ENCODE measurements at regions not wholly inside any gene's neighbourhood (a gene's known extent, or its start where the extent isn't known, plus 50 kb on each side); places are given as distances from the start of the nearest gene placed in this dataset.
A peak's percentile ranks its signal among the peaks of the same experiment; 100 is the strongest.

DNA sequence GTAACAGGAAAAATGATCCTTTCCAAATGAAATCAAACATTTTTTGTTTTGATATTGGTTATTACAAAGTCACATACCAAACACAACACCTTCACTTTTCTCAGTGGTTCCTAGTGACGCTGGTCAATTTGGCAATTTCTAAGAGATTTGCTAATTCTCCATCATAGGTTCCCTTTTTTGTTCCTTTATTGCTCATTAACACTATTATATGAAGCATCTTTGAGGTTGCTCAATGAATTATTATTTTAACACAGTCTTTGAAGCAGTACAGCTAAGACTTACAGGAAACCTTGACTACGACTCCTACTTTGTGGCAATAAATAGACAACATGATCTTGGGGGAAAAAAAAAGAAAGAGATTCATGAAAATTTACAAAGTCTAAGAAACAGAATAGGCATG is 152.2 kb upstream of the VRK2 start:
- DNase-seq, result no peak

DNA sequence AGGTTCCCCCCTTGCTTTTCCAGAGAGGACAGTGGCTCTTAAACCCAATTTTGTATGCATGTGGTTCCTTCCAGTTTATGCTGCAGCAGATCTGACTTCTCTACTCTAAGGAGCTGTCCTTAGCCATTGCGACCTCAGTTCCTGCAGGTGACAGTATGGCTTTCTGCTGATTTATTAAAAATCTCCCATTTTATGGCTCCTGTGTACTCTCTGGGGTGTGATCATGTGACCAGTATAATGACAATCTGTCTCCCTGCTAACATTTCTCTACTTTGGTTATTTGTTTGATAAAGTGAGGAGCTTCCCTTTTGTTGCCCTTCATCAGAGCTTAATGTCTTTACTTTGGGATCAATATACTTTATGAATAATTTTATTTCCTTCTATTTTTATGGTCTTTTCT is 148.7 kb upstream of the VRK2 start:
- no peak for DNase-seq

DNA sequence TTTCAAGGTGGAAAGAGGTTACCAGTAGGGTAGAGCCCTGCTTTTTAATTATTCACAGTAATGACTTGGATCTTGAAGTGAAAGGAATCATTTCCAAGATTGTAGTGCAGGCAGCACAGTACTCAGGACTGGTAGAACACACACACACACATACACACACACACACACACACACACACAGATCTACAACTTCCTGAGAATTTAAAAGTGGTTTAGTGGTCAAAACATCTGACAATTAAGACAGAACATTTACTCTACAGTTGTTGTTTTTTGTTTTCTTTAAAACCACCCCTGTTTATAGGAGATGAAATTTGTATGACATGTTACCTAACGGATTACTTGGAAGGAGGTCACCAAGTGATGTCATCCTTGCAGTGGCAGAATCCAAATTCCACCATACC is 146.7 kb upstream of the VRK2 start:
- DNase-seq, result no peak

DNA sequence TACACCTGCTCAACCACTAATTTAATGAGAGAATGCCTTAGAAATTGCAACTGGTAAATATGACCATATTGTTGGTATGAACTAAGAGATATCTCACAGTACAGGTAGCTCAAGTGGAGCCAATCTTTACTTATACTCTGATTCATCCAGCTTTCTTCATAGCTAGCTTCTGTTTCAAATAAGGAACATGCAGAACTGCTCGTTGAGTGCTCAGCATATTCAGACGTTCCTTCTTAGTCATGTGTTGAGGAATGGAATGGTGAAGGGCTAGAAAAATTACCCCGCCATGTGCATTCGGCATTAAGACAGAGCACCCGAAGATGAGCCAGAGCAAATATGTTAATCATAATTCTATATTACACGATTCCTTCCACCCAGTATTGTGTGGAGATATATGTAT is 144.0 kb upstream of the VRK2 start:
- no peak for DNase-seq

DNA sequence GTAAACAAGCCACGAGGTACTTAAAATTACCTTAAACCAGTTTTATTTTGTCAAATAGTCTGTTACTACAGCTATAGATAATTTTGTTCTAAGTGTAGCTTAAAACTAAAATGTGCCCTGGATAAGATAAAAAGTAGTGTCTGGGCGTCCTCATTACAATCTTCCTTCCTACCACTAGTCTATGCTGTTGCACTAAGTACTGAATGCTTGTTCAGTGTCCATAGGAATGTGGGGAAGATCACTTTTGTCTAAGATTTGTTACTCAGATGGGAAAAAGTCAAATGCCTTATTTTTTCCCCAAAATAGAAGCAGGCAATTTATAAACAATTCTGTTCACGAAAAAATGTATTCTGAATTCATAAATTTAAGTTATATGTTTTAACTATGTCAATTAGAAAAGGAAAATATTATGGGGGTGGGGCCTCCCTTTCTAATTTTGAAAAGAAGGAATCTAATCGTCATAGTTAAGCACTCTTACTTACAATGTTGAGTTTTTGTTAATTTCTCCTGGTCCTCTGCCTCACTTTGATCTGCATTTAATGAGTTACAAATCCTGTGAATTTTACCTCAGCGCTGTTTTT is 140.4 kb upstream of the VRK2 start:
- peak; percentile 62 for DNase-seq

DNA sequence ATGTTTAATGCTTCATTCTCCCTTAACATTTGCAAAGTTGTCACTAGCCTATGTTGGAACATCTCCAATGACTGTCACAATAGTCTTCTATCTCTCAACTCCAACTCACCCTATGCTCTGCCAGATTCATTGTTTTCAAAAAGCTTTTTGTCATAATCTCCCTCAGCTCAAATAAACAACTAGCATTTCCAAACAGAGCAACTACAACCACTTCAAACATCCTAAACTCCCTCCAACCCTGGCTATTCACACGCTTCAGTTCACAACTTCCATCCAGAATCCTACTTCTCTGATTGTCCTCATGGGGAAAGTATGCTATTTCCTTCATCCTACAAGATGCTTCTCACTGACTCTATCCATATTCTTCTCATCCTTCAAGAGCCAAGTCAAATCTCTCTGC is 139.2 kb upstream of the VRK2 start:
- no peak for DNase-seq

DNA sequence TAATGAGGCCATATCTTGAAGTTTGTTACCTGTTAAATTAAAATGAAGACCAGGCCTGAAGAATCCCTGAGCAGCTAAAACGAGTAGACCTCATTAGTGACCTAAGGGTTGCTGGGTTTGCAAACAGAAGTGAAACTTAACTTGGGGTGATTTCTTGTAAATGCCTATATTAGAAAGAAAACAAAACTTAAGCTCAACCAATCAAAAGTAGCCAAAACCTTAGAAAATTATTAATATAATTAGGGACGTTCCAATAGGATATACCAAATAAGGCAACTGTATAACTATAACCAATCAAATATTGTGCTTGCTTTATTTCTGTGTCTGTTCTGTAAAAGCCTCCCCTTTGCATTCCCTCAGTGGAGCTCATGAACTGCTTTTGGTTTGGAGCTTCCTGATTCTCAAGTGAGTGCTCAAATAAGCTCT is 137.9 kb upstream of the VRK2 start:
- DNase-seq, result no peak

DNA sequence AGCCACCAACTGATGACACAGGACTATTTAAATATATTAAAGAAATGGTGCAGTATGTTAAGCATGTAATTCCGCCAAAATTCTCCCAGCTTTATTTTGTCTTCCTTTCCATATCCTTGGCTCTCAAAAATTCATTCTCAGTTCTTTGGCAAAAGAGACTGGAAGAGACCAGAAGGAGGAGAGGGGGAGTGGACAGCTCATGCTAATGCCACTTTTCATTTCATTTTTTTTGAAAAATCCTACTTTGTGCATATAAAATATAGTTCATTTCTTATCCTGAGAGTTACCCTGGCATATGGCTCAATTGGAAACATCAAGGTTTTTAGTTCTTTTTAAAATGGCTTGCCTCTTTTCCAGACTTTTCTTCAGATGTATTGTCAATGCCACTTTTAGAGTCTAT is 128.5 kb upstream of the VRK2 start:
- DNase-seq, result no peak

DNA sequence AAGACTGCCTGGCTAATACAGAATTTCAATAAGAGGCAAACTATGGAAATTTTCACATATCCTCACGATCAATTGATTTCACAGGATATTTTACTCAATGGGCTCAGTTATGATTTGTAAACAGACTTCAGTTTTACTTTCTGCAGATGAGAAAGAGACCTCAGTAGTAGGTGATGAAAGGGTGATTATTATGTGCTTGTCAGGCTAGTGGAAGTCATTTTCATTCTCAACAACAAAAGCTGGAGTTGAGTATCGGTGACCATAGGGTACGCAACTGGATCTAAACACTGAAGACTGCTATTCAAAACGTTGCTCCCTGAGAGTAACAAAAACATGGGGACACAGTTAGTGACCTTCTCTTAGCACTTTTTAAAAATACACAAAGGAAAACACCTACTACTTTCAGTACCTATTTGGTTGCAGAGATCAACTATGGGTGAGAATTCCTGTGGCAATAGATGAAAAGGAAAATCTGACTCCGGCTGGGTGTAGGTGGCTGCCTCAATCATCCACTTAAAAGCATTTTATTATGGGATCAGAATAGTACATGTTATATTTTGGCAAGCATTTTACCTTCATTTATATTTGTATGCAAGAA is 126.2 kb upstream of the VRK2 start:
- no peak for DNase-seq

DNA sequence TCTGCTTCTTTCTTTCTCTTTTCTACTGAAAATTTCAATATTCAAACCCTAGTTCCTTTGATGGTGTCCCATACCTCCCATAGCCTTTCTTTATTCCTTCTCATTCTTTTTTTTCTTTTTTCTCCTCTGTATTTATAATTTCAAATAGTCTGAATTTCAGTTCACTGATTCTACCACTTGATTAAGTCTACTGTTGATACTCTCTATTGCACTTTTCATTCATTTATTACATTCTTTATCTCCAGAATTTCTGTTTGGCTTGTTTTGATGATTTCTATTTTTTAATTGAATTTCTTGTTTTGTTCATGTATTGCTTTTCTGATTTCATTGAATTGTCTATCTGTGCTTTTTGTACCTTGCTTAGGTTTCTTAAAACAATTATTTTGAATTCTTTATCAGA is 111.9 kb upstream of the VRK2 start:
- DNase-seq, result no peak

DNA sequence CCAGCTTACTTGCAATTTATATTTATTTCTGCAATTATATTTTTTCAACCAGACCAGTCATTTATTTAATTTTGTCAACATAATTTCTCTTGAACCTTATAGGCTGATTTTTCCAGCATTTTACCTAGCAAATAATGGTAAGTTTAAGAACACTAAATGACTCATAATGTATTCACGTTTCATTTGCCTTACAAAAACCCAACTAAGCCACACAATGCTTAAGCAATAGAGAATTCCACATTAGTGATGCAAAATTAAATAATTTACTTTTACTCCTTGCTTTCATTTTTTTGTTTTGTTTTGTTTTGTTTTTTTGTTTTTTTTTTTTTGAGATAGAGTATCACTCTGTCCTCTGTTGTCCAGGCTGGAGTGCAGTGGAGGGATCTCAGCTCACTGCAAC is 110.4 kb upstream of the VRK2 start:
- peak; percentile 26 for DNase-seq

DNA sequence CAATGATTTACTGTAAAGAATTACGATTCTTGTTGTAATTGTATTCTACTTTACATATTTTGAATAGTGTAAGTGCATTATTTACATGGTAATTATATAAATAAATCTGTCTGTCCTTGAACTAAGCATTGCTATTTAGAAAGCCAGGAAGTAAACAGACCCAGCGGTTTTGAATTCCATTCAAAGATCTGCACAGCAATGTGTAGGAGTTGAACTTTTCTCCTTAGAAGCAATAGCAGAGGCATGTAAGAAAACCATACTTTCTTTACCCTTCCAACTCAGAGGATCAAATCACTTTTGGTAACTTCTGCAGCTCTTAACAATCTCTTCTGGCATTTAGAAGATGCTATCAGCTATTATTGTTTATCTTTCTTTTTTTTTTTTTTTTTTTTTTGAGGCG is 109.2 kb upstream of the VRK2 start:
- no peak for DNase-seq

DNA sequence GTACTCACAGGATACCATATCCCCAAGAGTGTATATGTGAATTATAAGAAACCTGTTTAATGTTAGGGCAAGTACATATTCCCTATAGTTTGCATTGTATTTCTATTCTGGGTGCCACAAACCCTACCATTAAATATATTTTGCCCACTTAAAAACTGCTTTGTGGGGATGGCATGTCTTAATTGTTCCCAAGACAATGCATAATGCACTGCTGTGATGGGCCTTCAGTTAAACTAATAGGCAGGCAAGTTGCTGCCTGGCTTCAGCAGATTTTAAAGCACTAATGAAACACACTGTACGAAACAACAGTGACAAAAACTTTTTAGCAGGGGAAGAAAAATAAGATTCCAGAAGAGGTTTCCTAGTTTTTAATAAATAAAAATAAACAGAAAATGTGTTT is 104.8 kb upstream of the VRK2 start:
- DNase-seq, result no peak

DNA sequence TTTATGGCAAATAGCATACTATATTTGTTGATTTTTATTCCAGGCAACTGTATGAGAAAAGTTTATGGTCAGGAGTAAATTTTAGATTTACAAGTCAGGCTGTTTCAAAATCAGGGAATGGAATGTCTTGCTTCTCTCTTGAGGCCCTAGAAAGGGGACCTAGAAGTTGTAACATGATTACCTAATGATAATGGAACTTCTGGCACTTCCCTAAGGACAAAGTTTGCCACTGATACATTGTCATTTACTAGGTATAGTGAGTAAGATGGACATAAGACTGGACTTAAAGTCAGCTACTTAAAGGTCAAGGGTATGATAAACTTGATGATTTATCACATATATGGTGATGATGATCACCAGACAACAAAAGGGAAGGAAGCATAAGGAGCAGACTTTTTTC is 103.3 kb upstream of the VRK2 start:
- peak; percentile 59 for DNase-seq

DNA sequence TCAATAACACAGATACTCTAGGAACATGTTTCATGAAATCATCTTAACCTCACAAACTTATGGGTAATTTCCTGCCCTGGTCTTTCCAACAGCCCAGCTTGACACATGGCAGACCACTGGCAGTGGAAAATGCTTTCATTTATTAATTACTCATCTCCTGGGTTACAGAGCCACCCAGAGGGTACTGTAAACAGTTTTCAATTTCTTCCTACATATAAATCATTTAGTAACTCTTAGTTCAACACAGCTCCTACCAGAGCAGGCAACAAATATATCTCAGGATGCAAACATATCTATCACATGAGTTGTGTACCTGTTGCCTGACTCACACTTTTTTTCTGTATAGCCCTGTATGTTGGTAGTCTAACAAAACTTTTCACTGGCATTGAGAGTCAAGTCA is 99.2 kb upstream of the VRK2 start:
- DNase-seq, result no peak

DNA sequence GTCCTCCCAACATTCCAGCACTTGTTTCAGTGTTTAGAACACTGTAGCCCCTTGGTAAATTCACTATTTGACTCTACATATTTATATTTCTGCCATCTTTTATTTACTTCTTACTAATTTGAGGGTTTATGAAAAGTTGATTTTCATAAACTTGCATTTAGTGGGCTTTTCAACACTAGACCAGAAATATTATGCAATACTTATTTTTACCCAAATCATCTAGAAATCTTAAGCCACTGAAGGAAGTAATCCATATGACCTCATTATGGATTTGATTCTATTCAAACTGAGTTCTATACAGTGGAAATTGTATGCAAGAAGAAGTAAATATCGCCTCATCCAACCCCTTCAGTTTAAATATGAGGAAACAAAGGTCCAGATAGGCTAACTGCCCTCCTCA is 92.6 kb upstream of the VRK2 start:
- DNase-seq, result no peak

DNA sequence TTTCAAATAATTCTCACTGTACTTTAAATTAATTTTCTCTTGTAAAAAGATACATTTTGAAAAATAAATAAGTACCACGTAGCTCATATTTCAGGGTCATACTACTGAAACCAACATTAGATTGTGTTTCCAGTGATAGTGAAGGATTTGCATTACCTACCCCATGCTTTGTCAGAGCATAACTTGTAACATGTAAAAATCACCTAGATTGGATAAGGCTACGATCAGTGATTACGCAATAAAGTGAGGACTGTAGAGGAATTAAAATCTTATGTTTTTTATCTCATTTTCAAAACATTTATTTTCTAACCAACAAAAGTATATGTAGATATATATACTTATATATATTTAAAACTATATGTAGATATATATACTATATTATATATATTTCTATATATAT is 89.4 kb upstream of the VRK2 start:
- DNase-seq, result no peak

DNA sequence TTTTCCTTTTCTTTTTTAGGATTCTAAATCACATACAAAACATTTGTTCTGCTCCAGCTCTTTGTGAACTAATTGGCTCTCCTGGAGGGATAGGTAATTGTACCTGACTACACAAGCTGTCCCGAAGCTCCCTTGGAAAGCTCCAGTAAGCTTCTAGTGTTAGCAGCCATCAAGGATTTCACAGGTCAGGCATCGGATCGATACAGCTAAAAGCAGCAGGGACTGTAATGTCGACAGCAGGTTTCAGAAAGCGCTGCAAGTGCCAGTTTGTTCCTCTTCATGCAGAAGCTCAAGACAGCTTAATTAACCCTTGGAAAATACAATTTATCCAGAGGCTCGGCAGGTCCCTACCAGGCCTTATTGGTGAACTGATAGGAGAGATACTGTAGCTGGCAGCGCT is 87.2 kb upstream of the VRK2 start:
- DNase-seq, result no peak

DNA sequence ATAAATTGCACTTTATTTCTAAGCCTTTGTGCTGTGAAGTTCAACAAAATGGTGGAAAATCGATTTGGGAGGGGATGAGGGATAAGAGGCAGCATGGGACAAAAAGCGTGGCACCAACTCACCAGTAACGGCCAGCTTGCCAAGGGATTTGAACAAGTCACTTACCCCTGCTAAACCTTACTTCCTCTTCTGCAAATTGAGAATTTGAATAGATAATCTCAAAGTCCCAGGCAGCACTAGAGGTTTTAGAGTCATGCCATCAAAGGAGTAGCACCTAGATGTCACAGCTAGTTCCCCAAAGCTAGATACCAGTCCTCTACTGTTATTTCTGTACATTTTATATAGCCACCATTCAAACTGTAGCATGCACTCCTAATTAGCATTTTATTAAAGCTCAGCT is 83.7 kb upstream of the VRK2 start:
- DNase-seq, result no peak

DNA sequence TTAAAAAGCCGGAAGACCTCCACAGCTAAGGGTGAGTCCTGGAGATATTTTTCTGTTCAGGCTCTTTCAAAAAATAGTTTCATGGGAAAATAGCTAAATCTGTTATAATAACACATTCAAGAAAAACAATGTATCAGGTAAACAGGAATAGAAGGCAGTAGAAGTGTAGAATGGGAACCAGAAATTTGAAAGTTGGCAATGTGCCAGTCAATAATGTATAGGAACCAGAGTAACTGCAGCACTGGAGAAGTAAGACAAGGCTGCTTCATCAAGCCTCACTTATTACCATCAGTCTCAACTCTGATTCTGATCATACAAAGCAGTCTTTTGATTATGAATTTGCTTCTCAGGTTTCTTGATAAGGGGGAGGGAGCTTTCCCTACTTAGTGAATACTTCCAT is 81.4 kb upstream of the VRK2 start:
- no peak for DNase-seq

DNA sequence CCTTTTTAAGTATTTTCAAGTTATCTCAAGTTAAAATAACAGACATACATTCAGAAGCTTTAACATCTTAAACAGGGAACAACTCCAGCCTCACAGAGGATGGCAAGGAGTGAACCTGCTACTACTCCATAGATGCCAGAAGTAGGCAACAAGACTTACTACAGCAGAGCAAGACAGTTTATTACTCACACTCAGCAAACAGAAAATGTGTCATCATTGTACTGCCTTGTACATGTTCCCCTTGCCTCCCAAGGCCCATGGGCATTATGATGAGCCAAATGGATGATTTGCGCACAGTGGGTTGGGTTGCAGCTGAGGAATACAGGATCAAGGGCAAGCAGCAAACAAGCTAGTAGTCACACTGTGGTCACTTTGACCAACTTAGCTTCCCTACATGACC is 80.6 kb upstream of the VRK2 start:
- DNase-seq, result no peak

DNA sequence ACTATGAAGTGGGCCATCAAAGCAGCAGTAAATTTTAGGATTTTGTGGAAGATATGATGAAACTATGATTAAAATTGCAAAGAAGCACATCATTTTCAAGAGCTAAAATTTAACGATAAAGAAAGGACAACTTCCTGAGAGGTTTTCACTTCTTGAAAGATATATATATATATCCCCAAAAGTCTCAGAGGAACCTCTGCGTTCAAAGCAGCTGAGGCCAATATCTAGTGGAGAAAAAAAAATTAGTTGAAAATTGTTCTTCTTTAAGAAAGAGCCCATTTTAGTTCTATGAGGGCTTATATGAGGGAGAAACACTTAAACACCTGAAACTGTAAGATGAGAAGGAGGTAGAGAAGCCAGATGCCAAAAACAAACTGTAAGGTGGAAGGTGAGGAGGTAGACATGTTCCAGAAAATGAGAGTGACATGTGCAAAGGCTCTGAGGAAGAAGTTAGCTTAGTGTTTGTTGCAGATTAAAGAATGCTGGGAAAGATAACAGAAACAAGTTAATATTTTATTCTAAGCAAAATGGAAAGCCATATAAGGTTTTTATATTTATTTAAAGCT is 72.9 kb upstream of the VRK2 start:
- DNase-seq, result no peak

DNA sequence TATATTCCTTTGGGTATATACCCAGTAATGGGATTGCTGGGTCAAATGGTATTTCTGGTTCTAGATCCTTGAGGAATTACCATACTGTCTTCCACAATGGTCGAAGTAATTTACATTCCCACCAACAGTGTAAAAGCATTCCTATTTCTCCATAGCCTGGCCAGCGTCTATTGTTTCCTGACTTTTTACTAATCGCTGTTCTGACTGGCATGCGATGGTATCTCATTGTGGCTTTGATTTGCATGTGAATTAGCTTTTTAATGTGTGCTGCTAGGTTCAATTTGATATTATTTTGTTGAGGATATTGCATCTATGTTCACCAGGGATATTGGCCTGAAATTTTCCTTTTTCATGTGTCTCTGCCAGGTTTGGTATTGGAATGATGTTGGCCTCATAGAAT is 67.4 kb upstream of the VRK2 start:
- DNase-seq, result no peak

DNA sequence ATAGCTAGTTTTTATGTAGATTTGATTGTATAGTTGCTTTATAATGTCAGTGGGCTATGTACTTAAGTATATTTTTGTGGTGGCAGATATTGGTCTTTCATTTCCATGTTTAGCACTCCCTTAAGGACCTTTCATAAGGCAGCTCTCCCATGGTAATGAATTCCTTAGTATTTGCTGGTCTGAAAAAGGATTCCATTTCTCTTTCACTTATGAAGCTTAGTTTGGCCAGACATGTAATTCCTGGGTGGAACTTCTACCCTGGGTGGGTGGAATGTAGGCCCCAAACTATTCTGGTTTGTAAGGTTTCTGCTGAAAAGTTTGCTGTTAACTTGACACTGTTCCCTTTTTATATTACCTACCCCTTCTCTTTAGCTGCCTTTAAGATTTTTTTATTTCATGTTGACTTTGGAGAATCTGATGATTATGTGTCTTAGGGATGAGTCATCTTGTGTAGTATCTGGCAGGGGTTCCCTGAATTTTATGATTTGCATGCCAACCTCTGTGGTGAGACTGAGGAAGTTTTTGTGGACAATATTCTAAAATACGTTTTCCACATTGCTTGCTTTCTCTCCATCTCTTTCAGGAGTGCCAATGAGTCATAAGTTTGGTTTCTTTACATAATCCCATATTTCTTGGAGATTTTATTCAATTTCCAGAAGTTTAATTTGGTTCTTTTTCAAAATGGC is 65.4 kb upstream of the VRK2 start:
- peak; percentile 82 for DNase-seq

Measured in EL (cell line).